PC-9 (cell line): ENCODE measurements at regions not wholly inside any gene's neighbourhood (a gene's known extent, or its start where the extent isn't known, plus 50 kb on each side); places are given as distances from the start of the nearest gene placed in this dataset.

ENCODE experiments used
- BruUV-seq: library from RNA; stranded (reverse); fragments of 400-500 nt; replicated peaks from 2 replicates; lab custom pipeline; 2021; lab: Mats Ljungman, UMichigan
- CTCF ChIA-PET: fragments of 300-600 bp; sonication (Branson Sonifier 250); formaldehyde crosslinking; loops from one replicate; lab custom pipeline; 2022; ENCODE audit warnings: antibody characterized with exemption; lab: Charles Lee
- POLR2A ChIA-PET: fragments of 300-600 bp; sonication (Branson Sonifier 250); formaldehyde crosslinking; loops from one replicate; lab custom pipeline; 2022; ENCODE audit warnings: antibody characterized with exemption; ENCODE audit not compliant: unreplicated experiment; lab: Charles Lee
- DNase-seq, 2 experiments: peaks; one replicate each; pipeline versions ENCODE4 v3.0.0 to v3.0.0-alpha.2; 2015 to 2022; ENCODE audit warnings: mixed read lengths in 1 of 2
- H2AFZ ChIP-seq: fragments of 200-600 bp; sonication (generic); 2 replicates; pipeline ENCODE4 v1.8.1; 2017; ENCODE audit warnings: antibody characterized with exemption
- H3F3A ChIP-seq: fragments of 200-600 bp; sonication (generic); 2 replicates; pipeline ENCODE4 v1.8.1; 2017; ENCODE audit warnings: antibody characterized with exemption, mild to moderate bottlenecking, low read depth; ENCODE audit not compliant: insufficient read depth
- H3K27ac ChIP-seq: fragments of 200-600 bp; sonication (generic); 2 replicates; pipeline ENCODE4 v1.6.1; 2016; ENCODE audit warnings: mixed run types
- H3K27me3 ChIP-seq: fragments of 200-600 bp; sonication (generic); 2 replicates; pipeline ENCODE4 v1.6.1; 2016; ENCODE audit warnings: low read depth, mixed run types; ENCODE audit not compliant: insufficient read depth
- H3K36me3 ChIP-seq: fragments of 200-600 bp; sonication (generic); 2 replicates; pipeline ENCODE4 v1.6.1; 2016; ENCODE audit warnings: low read depth, mixed run types
- H3K4me1 ChIP-seq: fragments of 200-600 bp; sonication (generic); replicated peaks from 2 replicates; pipeline ENCODE4 v1.6.1; 2016; ENCODE audit warnings: mixed run types; ENCODE audit not compliant: insufficient read depth
- H3K4me2 ChIP-seq: fragments of 200-600 bp; sonication (generic); 2 replicates; pipeline ENCODE4 v1.6.1; 2017; ENCODE audit warnings: mixed run types
- H3K4me3 ChIP-seq: fragments of 200-600 bp; sonication (generic); 2 replicates; pipeline ENCODE4 v1.6.1; 2016; ENCODE audit warnings: mixed run types
- H3K79me2 ChIP-seq: fragments of 200-600 bp; sonication (generic); 2 replicates; pipeline ENCODE4 v1.6.1; 2017; ENCODE audit warnings: low read depth, mixed run types
- H3K9me2 ChIP-seq: fragments of 200-600 bp; sonication (generic); 2 replicates; pipeline ENCODE4 v1.8.1; 2017; ENCODE audit warnings: mild to moderate bottlenecking; ENCODE audit not compliant: insufficient read depth
- H3K9me3 ChIP-seq: fragments of 200-600 bp; sonication (generic); 2 replicates; pipeline ENCODE4 v1.8.1; 2016; ENCODE audit warnings: low read depth; ENCODE audit not compliant: insufficient read depth
- H4K20me1 ChIP-seq: fragments of 200-600 bp; sonication (generic); 2 replicates; pipeline ENCODE4 v1.8.1; 2017; ENCODE audit not compliant: insufficient read depth
- CTCF ChIP-seq: fragments of 200-600 bp; sonication (generic); conservative IDR thresholded peaks from 2 replicates; pipeline ENCODE4 v1.6.1; 2017; ENCODE audit warnings: mixed run types, antibody characterized with exemption, mild to moderate bottlenecking, moderate library complexity
- EZH2 ChIP-seq: fragments of 200-600 bp; sonication (generic); IDR thresholded peaks from 2 replicates; pipeline ENCODE4 v1.8.0; 2017; ENCODE audit warnings: antibody characterized with exemption, low read depth
- intact Hi-C: fragments of 100-400 bp; cut with micrococcal nuclease; formaldehyde crosslinking; loops from one replicate; pipeline ENCODE4 v1.10.0; 2022; ENCODE audit not compliant: unreplicated experiment

GRCh38 chr12:3436461-3437065 is 54.4 kb upstream of the PRMT8 start:
- TF ChIP-seq EZH2 (no peak), CTCF (no peak)
- intact Hi-C loops = no loop called here
- Histone ChIP-seq H3K4me3 (no peak overlapping the region), H3K9me2 (no peaks in the 10 kb centered on the region), H3K27me3 (peaks cover 85% of the 10 kb centered on the region), H3K36me3 (no peaks in the 10 kb centered on the region), H3K27ac (no peak overlapping the region), H2AFZ (no peak overlapping the region), H3K9me3 (0 out of 2 replicates have a peak, but pooled peaks cover 6% of the 10 kb centered on the region), H3K4me1 (no peaks in the 10 kb centered on the region), H4K20me1 (no peaks in the 10 kb centered on the region), H3K4me2 (no peak overlapping the region), H3F3A (no peaks in the 10 kb centered on the region), H3K79me2 (no peaks in the 10 kb centered on the region)
- BruUV-seq = no TSS peak
- no peak for DNase-seq
- POLR2A ChIA-PET = no interaction called here
- CTCF ChIA-PET = no interaction called here

GRCh38 chr12:3437986-3438385 is 53.0 kb upstream of the PRMT8 start:
- intact Hi-C loops = no loop called here
- H4K20me1 ChIP-seq = no peaks in the 10 kb centered on the region
- H3K4me2 ChIP-seq = no peak overlapping the region
- no peaks in the 10 kb centered on the region for H3K79me2 ChIP-seq
- no peak overlapping the region for H3K27ac ChIP-seq
- DNase-seq = no peak
- no peaks in the 10 kb centered on the region for H3K9me2 ChIP-seq
- no peak for TF ChIP-seq EZH2
- TF ChIP-seq CTCF = no peak
- no peaks in the 10 kb centered on the region for H3K36me3 ChIP-seq
- POLR2A ChIA-PET = no interaction called here
- H3K4me3 ChIP-seq = no peak overlapping the region
- CTCF ChIA-PET = no interaction called here
- H3K4me1 ChIP-seq = no peaks in the 10 kb centered on the region
- H3K27me3 ChIP-seq = peaks cover 92% of the 10 kb centered on the region
- no peak overlapping the region for H2AFZ ChIP-seq
- BruUV-seq = no TSS peak
- no peaks in the 10 kb centered on the region for H3F3A ChIP-seq
- H3K9me3 ChIP-seq = 0 out of 2 replicates have a peak, but pooled peaks cover 6% of the 10 kb centered on the region

GRCh38 chr12:3438401-3438800 is 52.6 kb upstream of the PRMT8 start:
- no peaks in the 10 kb centered on the region for H4K20me1 ChIP-seq
- no peak overlapping the region for H3K4me2 ChIP-seq
- no peak overlapping the region for H2AFZ ChIP-seq
- intact Hi-C loops = no loop called here
- ChIA-PET POLR2A (no interaction called here), CTCF (no interaction called here)
- H3K27me3 ChIP-seq = peaks cover 92% of the 10 kb centered on the region
- H3K4me1 ChIP-seq = no peaks in the 10 kb centered on the region
- H3K4me3 ChIP-seq = no peak overlapping the region
- 0 out of 2 replicates have a peak, but pooled peaks cover 6% of the 10 kb centered on the region for H3K9me3 ChIP-seq
- TF ChIP-seq CTCF (no peak), EZH2 (no peak)
- H3K9me2 ChIP-seq = no peaks in the 10 kb centered on the region
- H3K36me3 ChIP-seq = no peaks in the 10 kb centered on the region
- H3K79me2 ChIP-seq = no peaks in the 10 kb centered on the region
- DNase-seq = no peak
- BruUV-seq = no TSS peak
- no peak overlapping the region for H3K27ac ChIP-seq
- H3F3A ChIP-seq = no peaks in the 10 kb centered on the region
